GM12875 (cell line): ENCODE measurements at regions not wholly inside any gene's neighbourhood (a gene's known extent, or its start where the extent isn't known, plus 50 kb on each side); places are given as distances from the start of the nearest gene placed in this dataset.
"Not testable (repeated sequence)": the region's sequence is repeated elsewhere in the genome, so short reads cannot be mapped to it uniquely, and the experiment has no call there.

ENCODE experiments used
- H3K4me3 ChIP-seq: one replicate; pipeline ENCODE4 v1.5.1; 2011; ENCODE audit warnings: low read depth, low read length, control low read depth
- CTCF ChIP-seq: IDR thresholded peaks from 2 replicates; pipeline ENCODE4 v1.5.1; 2011; ENCODE audit warnings: low read depth, mild to moderate bottlenecking, control low read depth, inconsistent platforms, low read length, moderate library complexity, borderline replicate concordance; ENCODE audit not compliant: insufficient read depth

- H3K4me3 ChIP-seq = no peak overlapping the region
- TF ChIP-seq CTCF = no peak
These were observed 132.9 kb downstream of the C3orf38 start for GRCh38 chr3:88282528-88283241.

- no peak overlapping the region for H3K4me3 ChIP-seq
- no peak for TF ChIP-seq CTCF
These were observed 133.5 kb downstream of the C3orf38 start for GRCh38 chr3:88283242-88283592.

- H3K4me3 ChIP-seq = no peak overlapping the region
- no peak for TF ChIP-seq CTCF
These were observed 141.7 kb downstream of the C3orf38 start for GRCh38 chr3:88291486-88291885.

GRCh38 chr3:88298189-88298588, 148.4 kb downstream of the C3orf38 start:
- no peak overlapping the region for H3K4me3 ChIP-seq
- no peak for TF ChIP-seq CTCF

GRCh38 chr3:88301273-88301995, 151.7 kb downstream of the C3orf38 start:
- no peak for TF ChIP-seq CTCF
- H3K4me3 ChIP-seq = no peak overlapping the region

GRCh38 chr3:88301996-88302393, 152.2 kb downstream of the C3orf38 start:
- H3K4me3 ChIP-seq = no peak overlapping the region
- no peak for TF ChIP-seq CTCF

- H3K4me3 ChIP-seq = not testable (repeated sequence)
These were observed 153.7 kb downstream of the C3orf38 start for GRCh38 chr3:88303331-88303904.
